ENCODE measurements at regions not wholly inside any gene's neighbourhood (a gene's known extent, or its start where the extent isn't known, plus 50 kb on each side); places are given as distances from the start of the nearest gene placed in this dataset.

DNA sequence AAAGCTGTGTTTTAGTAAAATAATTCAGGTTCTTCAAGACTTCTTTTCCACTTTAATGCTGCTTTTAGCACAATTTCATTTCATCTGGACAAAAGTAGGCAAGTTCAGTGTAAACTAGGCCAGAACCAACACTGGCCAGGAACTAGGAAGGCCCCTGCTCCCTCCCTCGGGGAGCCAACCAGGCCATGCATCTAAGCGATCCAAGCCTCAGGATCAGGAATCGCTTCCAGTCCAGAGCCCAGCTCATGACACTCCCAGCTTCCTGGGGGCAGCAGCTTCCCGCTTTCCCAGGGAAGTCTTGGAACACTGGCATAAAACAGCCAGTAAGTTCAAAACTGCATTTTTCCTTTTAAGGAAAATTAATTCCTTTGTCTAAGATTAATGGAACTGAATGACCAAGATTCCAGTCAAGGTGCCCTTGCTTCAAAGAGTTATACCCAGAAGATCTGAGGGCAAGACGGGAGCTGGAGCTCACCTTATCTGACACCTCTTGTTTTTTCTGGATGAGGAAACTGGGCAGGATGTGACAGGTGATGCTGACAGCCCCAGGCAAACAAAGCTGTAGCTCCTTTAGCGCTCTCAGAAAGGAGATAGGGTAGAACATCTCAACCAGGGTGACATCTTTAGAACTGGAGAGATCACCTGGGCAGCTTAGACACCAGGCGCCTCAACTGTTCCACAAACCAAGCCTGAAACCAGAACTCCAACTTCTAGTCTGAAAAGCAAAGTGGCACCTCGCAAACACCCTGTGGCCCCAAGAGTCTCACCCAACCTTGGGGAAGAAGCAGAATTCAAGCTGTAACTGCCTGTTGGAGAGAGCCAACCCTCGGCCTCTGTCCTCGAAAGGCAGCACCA lies 61.4 kb upstream of the PNMA1 start:
- Mint-ChIP-seq H3K4me3 (ENCODE audit: low read depth, unreplicated experiment) (no peak overlapping the region), H3K36me3 (ENCODE audit: insufficient read depth, unreplicated experiment) (no peaks in the 10 kb centered on the region), H3K27ac (ENCODE audit: unreplicated experiment) (no peak overlapping the region), H3K27me3 (ENCODE audit: unreplicated experiment) (no peaks in the 10 kb centered on the region), H3K9me3 (ENCODE audit: low read depth, unreplicated experiment) (no peaks in the 10 kb centered on the region), H3K4me1 (ENCODE audit: low read depth, unreplicated experiment) (peaks cover 23% of the 10 kb centered on the region)
- intact Hi-C loops (cut with micrococcal nuclease; ENCODE audit: unreplicated experiment) = no loop called here
- no TSS peak for BruUV-seq (replicated peaks)
- CTCF ChIA-PET = interaction anchor here (0.7 to 1.7 kb wide), 2 partner anchors 8 to 403 kb away, joined by 3 to 4 read pairs; no protein-coding TSS in a partner anchor
- DNase-seq = no peak
- TF ChIP-seq, protein P1, sequence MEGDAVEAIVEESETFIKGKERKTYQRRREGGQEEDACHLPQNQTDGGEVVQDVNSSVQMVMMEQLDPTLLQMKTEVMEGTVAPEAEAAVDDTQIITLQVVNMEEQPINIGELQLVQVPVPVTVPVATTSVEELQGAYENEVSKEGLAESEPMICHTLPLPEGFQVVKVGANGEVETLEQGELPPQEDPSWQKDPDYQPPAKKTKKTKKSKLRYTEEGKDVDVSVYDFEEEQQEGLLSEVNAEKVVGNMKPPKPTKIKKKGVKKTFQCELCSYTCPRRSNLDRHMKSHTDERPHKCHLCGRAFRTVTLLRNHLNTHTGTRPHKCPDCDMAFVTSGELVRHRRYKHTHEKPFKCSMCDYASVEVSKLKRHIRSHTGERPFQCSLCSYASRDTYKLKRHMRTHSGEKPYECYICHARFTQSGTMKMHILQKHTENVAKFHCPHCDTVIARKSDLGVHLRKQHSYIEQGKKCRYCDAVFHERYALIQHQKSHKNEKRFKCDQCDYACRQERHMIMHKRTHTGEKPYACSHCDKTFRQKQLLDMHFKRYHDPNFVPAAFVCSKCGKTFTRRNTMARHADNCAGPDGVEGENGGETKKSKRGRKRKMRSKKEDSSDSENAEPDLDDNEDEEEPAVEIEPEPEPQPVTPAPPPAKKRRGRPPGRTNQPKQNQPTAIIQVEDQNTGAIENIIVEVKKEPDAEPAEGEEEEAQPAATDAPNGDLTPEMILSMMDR (IDR thresholded peaks at IDR 0.05; ENCODE audit: unreplicated experiment) = no peak

GRCh38 chr14:73774671-73775070 lies 60.5 kb upstream of the PNMA1 start:
- TF ChIP-seq, protein P1 (IDR thresholded peaks at IDR 0.05; ENCODE audit: unreplicated experiment) = no peak
- Mint-ChIP-seq H3K27me3 (ENCODE audit: unreplicated experiment) (no peaks in the 10 kb centered on the region), H3K27ac (ENCODE audit: unreplicated experiment) (no peak overlapping the region), H3K9me3 (ENCODE audit: low read depth, unreplicated experiment) (no peaks in the 10 kb centered on the region), H3K4me1 (ENCODE audit: low read depth, unreplicated experiment) (peaks cover 31% of the 10 kb centered on the region), H3K36me3 (ENCODE audit: insufficient read depth, unreplicated experiment) (no peaks in the 10 kb centered on the region), H3K4me3 (ENCODE audit: low read depth, unreplicated experiment) (no peak overlapping the region)
- no peak for DNase-seq
- intact Hi-C loops (cut with micrococcal nuclease; ENCODE audit: unreplicated experiment) = no loop called here
- no TSS peak for BruUV-seq (replicated peaks)
- CTCF ChIA-PET = interaction anchor here (1.7 kb wide), 1 partner anchor 9 kb away, joined by 3 read pairs; no protein-coding TSS in a partner anchor

DNA sequence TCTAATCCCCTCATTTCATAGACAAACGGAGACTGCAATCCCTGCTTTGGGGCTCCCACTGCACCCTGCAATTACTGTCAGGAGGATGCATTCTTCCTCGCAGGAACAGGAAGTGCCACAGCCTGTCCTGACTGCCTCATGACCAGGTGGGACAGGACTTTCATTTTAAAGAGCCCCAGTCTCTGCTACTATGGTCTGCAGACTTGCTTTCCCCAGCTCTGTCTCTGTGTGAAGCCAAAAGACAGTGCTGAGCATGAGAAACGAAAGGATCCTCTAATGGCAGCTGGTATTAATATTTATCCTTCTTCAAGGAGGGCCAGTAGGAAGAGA lies 60.0 kb upstream of the PNMA1 start:
- H3K4me3 Mint-ChIP-seq (ENCODE audit: low read depth, unreplicated experiment) = no peak overlapping the region
- no peak for DNase-seq
- H3K36me3 Mint-ChIP-seq (ENCODE audit: insufficient read depth, unreplicated experiment) = no peaks in the 10 kb centered on the region
- peaks cover 35% of the 10 kb centered on the region for H3K4me1 Mint-ChIP-seq (ENCODE audit: low read depth, unreplicated experiment)
- CTCF ChIA-PET = interaction anchor here (0.7 to 1.7 kb wide), 2 partner anchors 10 to 11 kb away, joined by 3 read pairs; no protein-coding TSS in a partner anchor
- intact Hi-C loops (cut with micrococcal nuclease; ENCODE audit: unreplicated experiment) = no loop called here
- no TSS peak for BruUV-seq (replicated peaks)
- TF ChIP-seq, protein P1 (IDR thresholded peaks at IDR 0.05; ENCODE audit: unreplicated experiment) = no peak
- no peak overlapping the region for H3K27ac Mint-ChIP-seq (ENCODE audit: unreplicated experiment)
- H3K9me3 Mint-ChIP-seq (ENCODE audit: low read depth, unreplicated experiment) = no peaks in the 10 kb centered on the region
- H3K27me3 Mint-ChIP-seq (ENCODE audit: unreplicated experiment) = no peaks in the 10 kb centered on the region

- Mint-ChIP-seq H3K27ac (ENCODE audit: unreplicated experiment) (no peak overlapping the region), H3K27me3 (ENCODE audit: unreplicated experiment) (no peaks in the 10 kb centered on the region), H3K4me1 (ENCODE audit: low read depth, unreplicated experiment) (peaks cover 41% of the 10 kb centered on the region), H3K4me3 (ENCODE audit: low read depth, unreplicated experiment) (no peak overlapping the region), H3K9me3 (ENCODE audit: low read depth, unreplicated experiment) (no peaks in the 10 kb centered on the region), H3K36me3 (ENCODE audit: insufficient read depth, unreplicated experiment) (no peaks in the 10 kb centered on the region)
- BruUV-seq (replicated peaks) = no TSS peak
- CTCF ChIA-PET = interaction anchor here (0.7 to 1.7 kb wide), 2 partner anchors 10 to 12 kb away, joined by 3 read pairs; no protein-coding TSS in a partner anchor
- intact Hi-C loops (cut with micrococcal nuclease; ENCODE audit: unreplicated experiment) = no loop called here
- DNase-seq = no peak
- TF ChIP-seq, protein P1 (IDR thresholded peaks at IDR 0.05; ENCODE audit: unreplicated experiment) = no peak
Observed at GRCh38 chr14:73773441-73774240, 59.5 kb upstream of the PNMA1 start.

Measured in Calu3 (cell line).